BJ (cell line): ENCODE measurements at regions not wholly inside any gene's neighbourhood (a gene's known extent, or its start where the extent isn't known, plus 50 kb on each side); places are given as distances from the start of the nearest gene placed in this dataset.

Experiments
- CTCF ChIA-PET: fragments of 350-600 bp; formaldehyde crosslinking; extraction: SDS; loops from one replicate; lab custom pipeline; 2021; ENCODE audit warnings: antibody characterized with exemption, inconsistent platforms; lab: Yijun Ruan, JAX
- POLR2A ChIA-PET: fragments of 300-600 bp; sonication (Branson Sonifier 250); formaldehyde crosslinking; extraction: SDS; loops from one replicate; lab custom pipeline; 2021; ENCODE audit warnings: antibody characterized with exemption; lab: Charles Lee
- DNase-seq: peaks from one replicate; pipeline ENCODE4 v3.0.0-alpha.2; 2011; ENCODE audit warnings: low read depth
- H3K27me3 ChIP-seq: 2 replicates; pipeline ENCODE4 v1.6.0; 2011; ENCODE audit warnings: low read length; ENCODE audit not compliant: control insufficient read depth, insufficient read depth
- H3K36me3 ChIP-seq: 2 replicates; pipeline ENCODE4 v1.5.1; 2011; ENCODE audit warnings: low read length; ENCODE audit not compliant: control insufficient read depth, insufficient read depth
- H3K4me3 ChIP-seq: 2 replicates; pipeline ENCODE4 v1.5.1; 2011; ENCODE audit warnings: low read depth, mild to moderate bottlenecking, control low read depth, low read length
- TF ChIP-seq, protein P1 (sequence below): IDR thresholded peaks from 2 replicates; pipeline ENCODE4 v1.5.1; 2011; ENCODE audit warnings: low read depth, mild to moderate bottlenecking, control low read depth, inconsistent platforms, low read length, moderate library complexity; ENCODE audit not compliant: insufficient read depth

DNA sequence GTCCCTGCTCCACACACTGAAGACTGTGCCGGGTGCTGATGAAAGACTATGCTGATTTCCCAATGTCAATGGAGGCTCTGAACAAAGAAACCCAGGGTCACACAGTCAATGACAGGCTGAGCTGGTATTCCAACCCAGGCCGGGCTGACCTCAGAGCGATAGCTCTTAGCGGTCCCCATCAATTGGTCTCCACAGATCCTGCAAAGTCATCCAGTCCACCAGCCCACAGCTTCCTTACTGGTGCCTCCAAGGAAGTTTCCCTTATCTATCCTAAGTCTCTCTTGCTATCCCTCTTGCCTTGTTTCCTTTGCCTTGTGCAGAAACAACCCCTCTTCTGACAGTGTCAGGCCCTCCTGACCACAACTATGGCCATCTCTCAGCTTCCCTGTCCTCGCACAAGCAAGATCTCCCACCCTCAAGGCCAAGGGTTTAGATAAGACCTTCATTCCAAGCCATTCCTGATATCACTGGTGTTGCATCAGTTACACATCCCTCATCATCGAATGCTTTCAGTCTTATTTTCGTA lies 52.7 kb upstream of the KSR1 start:
- Histone ChIP-seq H3K36me3 (no peaks in the 10 kb centered on the region), H3K27me3 (no peaks in the 10 kb centered on the region), H3K4me3 (no peak overlapping the region)
- CTCF ChIA-PET, result no interaction called here
- TF ChIP-seq, protein P1, sequence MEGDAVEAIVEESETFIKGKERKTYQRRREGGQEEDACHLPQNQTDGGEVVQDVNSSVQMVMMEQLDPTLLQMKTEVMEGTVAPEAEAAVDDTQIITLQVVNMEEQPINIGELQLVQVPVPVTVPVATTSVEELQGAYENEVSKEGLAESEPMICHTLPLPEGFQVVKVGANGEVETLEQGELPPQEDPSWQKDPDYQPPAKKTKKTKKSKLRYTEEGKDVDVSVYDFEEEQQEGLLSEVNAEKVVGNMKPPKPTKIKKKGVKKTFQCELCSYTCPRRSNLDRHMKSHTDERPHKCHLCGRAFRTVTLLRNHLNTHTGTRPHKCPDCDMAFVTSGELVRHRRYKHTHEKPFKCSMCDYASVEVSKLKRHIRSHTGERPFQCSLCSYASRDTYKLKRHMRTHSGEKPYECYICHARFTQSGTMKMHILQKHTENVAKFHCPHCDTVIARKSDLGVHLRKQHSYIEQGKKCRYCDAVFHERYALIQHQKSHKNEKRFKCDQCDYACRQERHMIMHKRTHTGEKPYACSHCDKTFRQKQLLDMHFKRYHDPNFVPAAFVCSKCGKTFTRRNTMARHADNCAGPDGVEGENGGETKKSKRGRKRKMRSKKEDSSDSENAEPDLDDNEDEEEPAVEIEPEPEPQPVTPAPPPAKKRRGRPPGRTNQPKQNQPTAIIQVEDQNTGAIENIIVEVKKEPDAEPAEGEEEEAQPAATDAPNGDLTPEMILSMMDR, result no peak
- DNase-seq, result no peak
- POLR2A ChIA-PET, result no interaction called here

DNA sequence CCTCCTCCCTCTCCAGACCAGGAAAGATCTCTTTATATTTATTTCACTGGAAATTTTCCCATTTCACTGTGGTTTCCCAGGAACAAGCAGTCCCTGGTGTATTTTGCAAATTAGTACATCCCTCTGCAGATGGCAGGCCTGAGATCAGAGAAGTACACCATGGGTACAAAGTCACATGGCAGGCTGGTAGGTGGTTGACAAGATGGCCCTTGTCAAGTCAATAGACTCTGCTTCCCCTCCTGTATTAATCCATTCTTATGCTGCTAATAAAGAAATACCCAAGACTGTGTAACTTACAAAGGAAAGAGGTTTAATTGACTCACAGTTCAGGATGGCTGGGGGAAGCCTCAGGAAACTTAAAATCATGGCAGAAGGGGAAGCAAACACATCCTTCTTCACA lies 51.6 kb upstream of the KSR1 start:
- CTCF ChIA-PET, result interaction anchor here (1.1 kb wide), 1 partner anchor 213 kb away, joined by 4 read pairs; no protein-coding TSS in a partner anchor
- POLR2A ChIA-PET, result no interaction called here
- TF ChIP-seq, protein P1, result no peak
- no peak overlapping the region for H3K4me3 ChIP-seq
- no peak for DNase-seq
- no peaks in the 10 kb centered on the region for H3K27me3 ChIP-seq
- H3K36me3 ChIP-seq, result no peaks in the 10 kb centered on the region
